Prostate gland (tissue), 2 donors: ENCODE measurements at regions not wholly inside any gene's neighbourhood (a gene's known extent, or its start where the extent isn't known, plus 50 kb on each side); places are given as distances from the start of the nearest gene placed in this dataset.
"Not testable (repeated sequence)": the region's sequence is repeated elsewhere in the genome, so short reads cannot be mapped to it uniquely, and the experiment has no call there.

Source experiments
- POLR2AphosphoS5 ChIP-seq: sonication (generic); formaldehyde crosslinking; IDR thresholded peaks from one replicate; pipeline ENCODE4 v1.6.1; 2017; ENCODE audit warnings: antibody characterized with exemption
- TF ChIP-seq, protein P1 (sequence below), 4 experiments: fragments of 200-600 bp in 2 of 4; fragments of 450-650 bp in 2 of 4; sonication (generic) in 2 of 4; IDR thresholded peaks; 1 replicate in 3 of 4; 2 replicates in 1 of 4; pipeline ENCODE4 v1.5.1; 2016 to 2019; ENCODE audit warnings: antibody characterized with exemption in 4 of 4, mild to moderate bottlenecking in 2 of 4, moderate library complexity in 2 of 4

DNA sequence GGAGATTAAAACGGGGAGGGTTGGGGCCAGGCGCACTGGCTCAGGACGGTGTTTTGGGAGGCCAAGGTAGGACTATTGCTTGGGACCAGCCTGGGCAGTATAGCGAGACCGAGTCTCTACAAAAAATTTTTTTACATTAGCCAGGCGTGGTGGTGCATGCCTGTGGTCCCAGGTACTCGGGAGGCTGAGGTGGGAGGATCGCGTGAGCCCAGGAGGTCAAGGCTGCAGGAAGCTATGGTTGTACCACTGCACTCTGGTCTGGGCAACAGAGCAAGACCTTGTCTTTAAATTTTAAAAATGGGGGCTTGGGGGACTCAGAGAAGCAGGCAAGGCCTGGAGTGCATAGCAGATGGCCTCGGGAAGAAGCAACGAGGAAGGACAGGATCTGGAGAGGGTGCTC lies 436.7 kb upstream of the ZNF722 start:
- TF ChIP-seq, protein P1, sequence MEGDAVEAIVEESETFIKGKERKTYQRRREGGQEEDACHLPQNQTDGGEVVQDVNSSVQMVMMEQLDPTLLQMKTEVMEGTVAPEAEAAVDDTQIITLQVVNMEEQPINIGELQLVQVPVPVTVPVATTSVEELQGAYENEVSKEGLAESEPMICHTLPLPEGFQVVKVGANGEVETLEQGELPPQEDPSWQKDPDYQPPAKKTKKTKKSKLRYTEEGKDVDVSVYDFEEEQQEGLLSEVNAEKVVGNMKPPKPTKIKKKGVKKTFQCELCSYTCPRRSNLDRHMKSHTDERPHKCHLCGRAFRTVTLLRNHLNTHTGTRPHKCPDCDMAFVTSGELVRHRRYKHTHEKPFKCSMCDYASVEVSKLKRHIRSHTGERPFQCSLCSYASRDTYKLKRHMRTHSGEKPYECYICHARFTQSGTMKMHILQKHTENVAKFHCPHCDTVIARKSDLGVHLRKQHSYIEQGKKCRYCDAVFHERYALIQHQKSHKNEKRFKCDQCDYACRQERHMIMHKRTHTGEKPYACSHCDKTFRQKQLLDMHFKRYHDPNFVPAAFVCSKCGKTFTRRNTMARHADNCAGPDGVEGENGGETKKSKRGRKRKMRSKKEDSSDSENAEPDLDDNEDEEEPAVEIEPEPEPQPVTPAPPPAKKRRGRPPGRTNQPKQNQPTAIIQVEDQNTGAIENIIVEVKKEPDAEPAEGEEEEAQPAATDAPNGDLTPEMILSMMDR (IDR thresholded peaks at IDR 0.05) = not testable (repeated sequence)
- TF ChIP-seq POLR2AphosphoS5 = not testable (repeated sequence)
